ENCODE measurements at regions not wholly inside any gene's neighbourhood (a gene's known extent, or its start where the extent isn't known, plus 50 kb on each side); places are given as distances from the start of the nearest gene placed in this dataset.

GRCh38 chr1:214125819-214126218 is 138.0 kb downstream of the PROX1 start:
- Histone ChIP-seq H3K27me3 (ENCODE audit: insufficient read depth, low read depth, severe bottlenecking) (no peaks in the 10 kb centered on the region), H3K4me3 (ENCODE audit: low read depth, low read length) (no peak overlapping the region), H3K27ac (no peak overlapping the region), H3K36me3 (no peaks in the 10 kb centered on the region), H3K9me3 (ENCODE audit: severe bottlenecking) (no peaks in the 10 kb centered on the region)
- TF ChIP-seq CTCF (IDR thresholded peaks at IDR 0.05; ENCODE audit: low read depth, low read length) = no peak
- DNase-seq = no peak

GRCh38 chr1:214126697-214127146 is 138.9 kb downstream of the PROX1 start:
- Histone ChIP-seq H3K27ac (no peak overlapping the region), H3K27me3 (ENCODE audit: insufficient read depth, low read depth, severe bottlenecking) (no peaks in the 10 kb centered on the region), H3K9me3 (ENCODE audit: severe bottlenecking) (no peaks in the 10 kb centered on the region), H3K4me3 (ENCODE audit: low read depth, low read length) (no peak overlapping the region), H3K36me3 (no peaks in the 10 kb centered on the region)
- DNase-seq = no peak
- no peak for TF ChIP-seq CTCF (IDR thresholded peaks at IDR 0.05; ENCODE audit: low read depth, low read length)

GRCh38 chr1:214127705-214128104 is 139.9 kb downstream of the PROX1 start:
- Histone ChIP-seq H3K4me3 (ENCODE audit: low read depth, low read length) (no peak overlapping the region), H3K27me3 (ENCODE audit: insufficient read depth, low read depth, severe bottlenecking) (no peaks in the 10 kb centered on the region), H3K9me3 (ENCODE audit: severe bottlenecking) (no peaks in the 10 kb centered on the region), H3K27ac (no peak overlapping the region), H3K36me3 (no peaks in the 10 kb centered on the region)
- no peak for DNase-seq
- TF ChIP-seq CTCF (IDR thresholded peaks at IDR 0.05; ENCODE audit: low read depth, low read length) = no peak

GRCh38 chr1:214135886-214136285 is 145.1 kb upstream of the SMYD2 start:
- peak; percentile 34 for DNase-seq
- no peak overlapping the region for H3K27ac ChIP-seq
- no peaks in the 10 kb centered on the region for H3K36me3 ChIP-seq
- H3K27me3 ChIP-seq (ENCODE audit: insufficient read depth, low read depth, severe bottlenecking) = no peaks in the 10 kb centered on the region
- H3K9me3 ChIP-seq (ENCODE audit: severe bottlenecking) = no peaks in the 10 kb centered on the region
- no peak overlapping the region for H3K4me3 ChIP-seq (ENCODE audit: low read depth, low read length)
- no peak for TF ChIP-seq CTCF (IDR thresholded peaks at IDR 0.05; ENCODE audit: low read depth, low read length)

- H3K27ac ChIP-seq = no peak overlapping the region
- no peak overlapping the region for H3K4me3 ChIP-seq (ENCODE audit: low read depth, low read length)
- H3K9me3 ChIP-seq (ENCODE audit: severe bottlenecking) = no peaks in the 10 kb centered on the region
- TF ChIP-seq CTCF (IDR thresholded peaks at IDR 0.05; ENCODE audit: low read depth, low read length) = no peak
- H3K27me3 ChIP-seq (ENCODE audit: insufficient read depth, low read depth, severe bottlenecking) = no peaks in the 10 kb centered on the region
- no peak for DNase-seq
- no peaks in the 10 kb centered on the region for H3K36me3 ChIP-seq
These were observed 144.5 kb upstream of the SMYD2 start for GRCh38 chr1:214136324-214136919.

GRCh38 chr1:214141486-214141885 is 139.5 kb upstream of the SMYD2 start:
- Histone ChIP-seq H3K27ac (no peak overlapping the region), H3K9me3 (ENCODE audit: severe bottlenecking) (no peaks in the 10 kb centered on the region), H3K27me3 (ENCODE audit: insufficient read depth, low read depth, severe bottlenecking) (no peaks in the 10 kb centered on the region), H3K36me3 (no peaks in the 10 kb centered on the region), H3K4me3 (ENCODE audit: low read depth, low read length) (no peak overlapping the region)
- no peak for TF ChIP-seq CTCF (IDR thresholded peaks at IDR 0.05; ENCODE audit: low read depth, low read length)
- DNase-seq = no peak

All from WERI-Rb-1 (cell line).